Inferior parietal cortex (tissue), 1 donor: ENCODE measurements at regions not wholly inside any gene's neighbourhood (a gene's known extent, or its start where the extent isn't known, plus 50 kb on each side); places are given as distances from the start of the nearest gene placed in this dataset.
A peak's percentile ranks its signal among the peaks of the same experiment; 100 is the strongest.

Experiments
- DNase-seq: peaks from one replicate; pipeline ENCODE4 v3.0.0-alpha.2; 2016; ENCODE audit errors: extremely low spot score

- DNase-seq = peak; percentile 53
These were observed 226.6 kb downstream of the SNX18 start for GRCh38 chr5:54743997-54744788.

DNA sequence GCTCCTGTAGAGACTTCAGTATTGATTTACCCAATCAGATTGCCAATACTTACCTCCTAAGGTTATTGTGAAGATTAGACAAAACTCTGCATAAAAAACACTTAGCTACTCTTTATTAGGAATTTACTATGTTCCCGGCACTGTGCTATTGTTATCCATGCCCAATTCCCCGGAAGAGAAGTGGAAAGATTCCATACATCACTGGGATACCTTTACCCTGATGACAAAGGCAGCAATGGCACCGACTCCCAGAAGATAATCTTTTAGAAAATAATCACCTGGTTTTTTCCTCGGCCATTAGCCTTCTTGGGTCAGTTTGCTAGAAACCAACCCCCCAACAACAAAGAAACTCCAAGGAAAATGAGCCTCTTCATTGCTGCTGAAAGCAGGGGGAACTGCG lies 226.0 kb downstream of the SNX18 start:
- no peak for DNase-seq

- no peak for DNase-seq
These were observed 224.9 kb downstream of the SNX18 start for GRCh38 chr5:54742417-54742891.

DNA sequence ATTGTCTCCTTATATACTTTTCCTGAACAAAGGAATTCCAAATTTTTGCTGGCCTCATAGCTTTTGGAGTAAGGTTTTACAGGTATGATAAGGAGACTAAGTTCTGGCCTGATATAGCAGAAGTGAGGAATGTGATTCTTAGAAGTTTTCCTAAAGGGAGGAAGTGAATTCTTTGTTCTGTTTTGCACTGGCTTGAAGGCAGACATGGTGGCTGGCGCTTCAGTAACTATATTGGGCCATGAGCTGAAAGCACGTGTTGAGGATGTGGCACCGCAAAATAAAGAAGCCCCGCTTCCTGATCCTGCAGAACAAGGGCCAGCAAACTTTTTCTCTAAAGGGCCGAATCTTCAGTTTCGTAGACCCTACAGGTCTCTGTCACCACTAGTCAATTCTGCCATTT lies 224.2 kb downstream of the SNX18 start:
- DNase-seq = no peak

DNA sequence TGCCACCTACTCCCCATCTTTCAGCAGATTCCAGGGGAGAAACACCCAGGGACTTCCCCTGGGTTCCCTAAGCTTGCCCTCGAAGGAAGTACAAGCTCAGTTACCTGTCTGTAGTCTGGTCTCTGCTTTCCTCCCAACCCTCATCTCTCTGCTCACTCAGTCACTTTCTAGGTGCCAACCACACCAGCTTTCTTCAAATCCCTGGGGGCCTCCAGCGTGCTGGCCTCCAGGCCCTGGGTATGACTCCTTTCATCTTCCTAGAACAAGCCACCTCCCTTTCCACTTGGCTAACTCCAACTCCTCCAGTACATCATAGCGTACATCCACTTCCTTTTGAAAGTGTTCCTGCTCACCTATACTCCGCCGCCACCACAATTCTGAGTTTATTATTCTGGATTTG lies 222.6 kb downstream of the SNX18 start:
- no peak for DNase-seq

DNA sequence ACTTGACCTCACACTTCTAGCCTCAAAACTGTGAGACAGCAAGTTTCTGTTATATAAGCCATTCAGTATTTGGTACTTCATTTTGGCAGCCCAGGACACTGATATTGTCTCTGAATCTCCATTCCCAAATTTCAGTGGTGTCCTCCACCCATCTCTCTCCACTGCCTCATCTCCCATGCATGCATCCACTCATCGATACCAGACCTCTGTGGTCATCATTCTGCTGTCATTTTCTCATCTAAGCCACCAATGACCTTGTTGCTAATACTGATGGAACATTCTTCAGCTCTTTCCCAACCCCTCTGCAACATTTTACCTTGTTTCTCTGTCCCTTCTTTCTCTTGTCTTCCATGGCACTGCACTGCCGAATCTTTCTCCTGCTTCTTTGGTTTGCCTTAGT lies 221.8 kb downstream of the SNX18 start:
- no peak for DNase-seq

GRCh38 chr5:54738973-54739367 lies 221.4 kb downstream of the SNX18 start:
- no peak for DNase-seq

- DNase-seq = no peak
These were observed 220.8 kb downstream of the SNX18 start for GRCh38 chr5:54738118-54738972.

DNA sequence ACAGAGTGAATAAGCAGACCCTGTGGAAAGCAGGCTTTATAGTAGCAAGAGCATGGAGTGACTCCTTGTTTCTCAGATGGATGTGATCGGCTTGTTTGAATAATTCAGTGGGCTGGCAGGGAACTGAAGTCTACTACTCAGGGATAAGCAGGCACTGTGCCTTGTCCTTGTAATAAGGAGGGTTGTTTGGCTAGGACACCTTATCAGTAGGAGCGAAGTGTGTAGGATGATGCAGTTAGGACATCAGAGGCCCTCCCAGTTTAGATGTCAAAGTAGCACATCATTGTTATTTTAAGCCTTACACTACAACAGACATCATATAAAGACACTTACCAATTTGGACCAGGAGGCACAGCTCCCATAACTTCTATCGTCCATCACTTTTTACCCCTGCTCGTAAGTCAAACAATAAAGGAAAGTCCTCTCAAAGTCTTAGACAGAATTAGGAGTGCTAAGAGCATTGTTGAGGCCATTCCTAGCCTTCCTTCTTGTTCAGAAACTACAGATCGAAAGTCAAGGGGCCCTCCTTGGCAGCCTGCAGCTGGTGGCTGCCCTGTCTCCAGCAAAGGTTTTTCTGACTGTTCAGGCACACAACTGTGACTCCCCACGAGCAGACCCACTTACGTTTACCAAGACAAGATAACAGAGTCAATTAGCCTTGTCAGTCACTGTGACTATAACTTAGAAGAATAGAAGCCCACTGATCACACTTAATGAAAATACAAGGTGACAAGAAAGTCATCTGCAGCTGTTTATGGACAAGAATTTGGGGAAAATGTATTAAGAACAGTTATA lies 218.6 kb downstream of the SNX18 start:
- no peak for DNase-seq

DNA sequence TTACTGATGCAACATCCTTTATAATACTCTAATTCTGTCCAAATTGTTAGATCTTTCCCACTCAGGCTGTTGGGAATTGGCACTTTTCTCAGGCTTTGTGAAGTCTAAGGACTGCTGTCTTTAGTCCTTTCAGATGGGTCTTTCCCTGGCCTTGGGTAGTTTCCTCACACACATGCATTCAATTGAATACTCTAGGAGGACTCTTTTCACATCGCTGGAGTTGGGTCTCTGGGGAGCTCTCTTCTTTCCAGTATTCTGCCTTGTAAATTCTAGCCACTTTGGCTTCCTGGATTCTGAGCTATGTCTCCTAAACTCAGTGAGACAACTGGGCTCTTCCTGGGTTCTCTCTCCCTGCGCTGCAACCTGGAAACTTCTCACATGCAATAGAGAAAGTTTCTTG lies 215.5 kb downstream of the SNX18 start:
- DNase-seq = no peak

- DNase-seq = no peak
These were observed 214.5 kb downstream of the SNX18 start for GRCh38 chr5:54732108-54732507.

- DNase-seq = no peak
These were observed 211.0 kb downstream of the SNX18 start for GRCh38 chr5:54728588-54728915.

DNA sequence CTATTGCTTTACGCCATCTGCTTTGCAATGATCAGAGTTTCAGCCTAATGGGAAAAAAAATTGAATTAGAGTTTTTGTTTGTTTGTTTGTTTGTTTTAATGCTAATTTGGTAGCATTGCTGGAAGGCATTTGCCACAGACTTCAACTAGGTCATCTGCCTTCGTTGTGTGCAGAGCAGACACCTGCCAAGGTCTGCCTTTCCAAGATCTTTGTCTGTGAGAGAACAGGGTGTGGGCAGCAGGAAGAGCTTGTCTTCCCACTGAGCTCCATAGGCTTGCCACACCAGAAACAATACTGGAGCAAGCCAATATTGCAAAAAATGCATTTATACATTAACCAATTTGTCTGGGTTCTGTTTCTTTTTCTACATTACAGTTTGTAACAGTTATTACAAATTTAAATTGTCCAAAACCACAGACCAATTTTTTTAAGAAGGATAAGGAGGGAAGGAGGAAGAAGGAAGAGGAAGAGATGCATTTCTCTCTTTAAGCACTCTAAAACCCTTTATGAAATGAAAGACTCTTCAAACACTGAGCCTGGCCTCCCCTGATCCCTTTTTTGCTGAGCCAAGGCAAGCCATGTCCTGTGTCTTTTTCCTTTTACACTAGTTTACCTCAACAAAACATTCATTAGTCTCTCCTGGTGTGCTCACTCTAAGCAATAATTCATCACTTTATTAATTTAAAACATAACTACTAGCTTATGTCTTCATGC lies 210.5 kb downstream of the SNX18 start:
- DNase-seq = no peak

DNA sequence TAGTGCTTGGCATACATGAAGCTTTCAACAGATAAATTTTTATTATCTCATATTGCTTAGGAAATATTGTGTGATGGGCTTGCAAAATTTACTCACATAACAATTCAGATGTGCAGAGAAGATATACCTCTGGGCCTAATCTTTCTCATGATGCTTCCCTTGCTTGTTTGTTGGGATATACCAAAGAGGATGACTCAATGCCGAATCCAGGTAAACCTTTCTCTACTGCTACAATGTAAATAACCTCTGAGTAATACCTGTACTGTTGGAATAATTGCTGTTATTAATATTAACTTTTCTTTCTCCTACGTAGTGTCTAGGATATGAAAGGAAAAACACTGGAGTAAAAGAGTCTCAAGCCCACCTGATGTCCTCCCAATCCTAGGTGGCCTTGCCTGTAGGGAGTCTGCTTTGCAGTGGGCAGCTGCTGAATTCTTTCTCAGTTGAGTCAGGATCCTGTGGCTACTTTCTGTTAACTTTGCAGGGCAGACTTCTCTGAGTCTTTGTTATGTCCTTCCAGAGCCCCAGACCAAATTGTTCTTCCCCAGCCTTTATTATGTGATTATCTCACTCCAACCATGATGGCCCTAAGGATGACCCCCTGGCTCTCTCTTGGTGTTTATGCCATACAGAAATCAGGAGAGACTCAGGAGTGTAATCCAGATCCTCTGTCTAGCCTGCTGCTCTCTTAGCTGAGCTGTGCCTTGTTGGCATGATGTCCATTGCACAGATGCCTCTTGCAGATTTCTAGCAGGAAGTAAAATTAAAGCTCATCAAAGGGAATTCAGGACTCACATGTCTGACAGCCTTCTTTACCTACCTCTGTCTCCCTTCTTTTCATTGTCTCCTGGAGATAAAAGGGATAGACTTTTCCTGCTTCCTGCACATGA lies 208.1 kb downstream of the SNX18 start:
- DNase-seq = no peak

DNA sequence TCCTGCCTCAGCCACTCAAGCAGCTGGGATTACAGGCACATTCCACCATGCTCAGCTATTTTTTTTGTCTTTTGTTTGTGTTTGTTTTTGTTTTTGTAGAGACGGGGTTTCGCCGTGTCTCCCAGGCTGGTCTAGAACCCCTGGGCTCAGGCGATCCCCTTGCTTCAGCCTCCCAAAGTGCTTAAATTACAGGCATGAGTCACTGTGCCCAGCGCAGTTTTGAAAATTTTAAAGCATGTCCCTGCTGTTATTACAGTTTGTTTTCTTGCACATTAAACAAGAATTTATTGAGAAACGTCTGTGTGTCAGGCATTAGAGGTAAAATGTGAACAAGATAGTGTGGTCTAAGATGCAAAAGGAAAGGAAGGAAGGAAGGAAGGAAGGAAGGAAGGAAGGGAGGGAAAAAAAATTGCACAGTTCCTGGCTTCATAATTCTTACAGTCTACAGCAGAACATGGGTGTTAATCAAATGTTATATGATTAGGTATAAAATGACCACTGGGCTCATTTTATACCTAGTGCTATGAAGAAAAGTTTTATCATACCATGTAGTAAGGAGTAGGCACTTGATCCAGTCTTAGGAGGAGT lies 205.4 kb downstream of the SNX18 start:
- DNase-seq = no peak

GRCh38 chr5:54721951-54722654 lies 204.5 kb downstream of the SNX18 start:
- no peak for DNase-seq

GRCh38 chr5:54721116-54721515 lies 203.6 kb downstream of the SNX18 start:
- DNase-seq = no peak

DNA sequence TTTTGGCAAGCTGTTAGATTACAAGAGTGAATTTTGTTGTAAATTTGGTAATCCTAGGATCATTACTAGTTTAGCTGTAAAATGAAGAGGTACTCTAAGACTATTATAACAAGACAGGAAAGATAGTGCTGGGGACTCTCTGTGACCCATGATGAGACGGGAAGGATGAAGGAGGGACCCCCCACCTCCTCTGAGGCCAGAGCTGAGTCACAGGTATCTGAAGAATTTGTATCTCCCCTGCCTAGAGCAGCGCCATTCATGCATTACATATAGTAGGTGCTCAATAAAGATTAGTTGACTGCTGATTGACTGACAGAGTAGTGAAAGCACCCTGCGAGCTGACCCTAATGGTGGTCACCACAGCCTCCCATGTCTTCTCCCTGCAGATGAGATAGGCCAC lies 202.8 kb downstream of the SNX18 start:
- no peak for DNase-seq
